HepG2 (cell line): ENCODE measurements at regions not wholly inside any gene's neighbourhood (a gene's known extent, or its start where the extent isn't known, plus 50 kb on each side); places are given as distances from the start of the nearest gene placed in this dataset.

Experiments used
- CBX1 ChIP-seq: IDR thresholded peaks from one replicate; pipeline ENCODE4 v1.6.1; 2016; ENCODE audit warnings: antibody characterized with exemption, low read depth
- GLI4 ChIP-seq: sonication (generic); formaldehyde crosslinking; IDR thresholded peaks from 2 replicates; pipeline ENCODE4 v1.5.1; 2020; ENCODE audit warnings: missing genetic modification reagents, mild to moderate bottlenecking, moderate library complexity, borderline replicate concordance
- HOXA3 ChIP-seq: sonication (generic); formaldehyde crosslinking; IDR thresholded peaks from 2 replicates; pipeline ENCODE4 v1.5.0; 2020; ENCODE audit warnings: missing genetic modification reagents
- HOXD1 ChIP-seq: sonication (generic); formaldehyde crosslinking; IDR thresholded peaks from 2 replicates; pipeline ENCODE4 v1.5.0; 2020; ENCODE audit warnings: missing genetic modification reagents
- RBFOX2 ChIP-seq: fragments of 200-400 bp; formaldehyde crosslinking; IDR thresholded peaks from 2 replicates; pipeline ENCODE4 v1.6.1; 2017; ENCODE audit warnings: low read depth, mild to moderate bottlenecking, low read length
- SALL1 ChIP-seq: sonication (generic); formaldehyde crosslinking; IDR thresholded peaks from 2 replicates; pipeline ENCODE4 v1.8.0; 2022; ENCODE audit warnings: mild to moderate bottlenecking, missing genetic modification reagents
- SP2 ChIP-seq: sonication (generic); formaldehyde crosslinking; IDR thresholded peaks from 2 replicates; pipeline ENCODE4 v1.5.1; 2020; ENCODE audit warnings: mild to moderate bottlenecking, missing genetic modification reagents
- STAG1 ChIP-seq: sonication (generic); formaldehyde crosslinking; IDR thresholded peaks from 2 replicates; pipeline ENCODE4 v1.4.0; 2020; ENCODE audit warnings: missing genetic modification reagents
- ZBTB7A ChIP-seq: sonication (generic); formaldehyde crosslinking; IDR thresholded peaks from 2 replicates; pipeline ENCODE4 v1.8.0; 2022; ENCODE audit warnings: mild to moderate bottlenecking, missing genetic modification reagents
- ZEB1 ChIP-seq: IDR thresholded peaks from 2 replicates; pipeline ENCODE4 v1.6.1; 2012; ENCODE audit warnings: mild to moderate bottlenecking, low read depth, inconsistent platforms; ENCODE audit not compliant: insufficient replicate concordance
- ZNF260 ChIP-seq: sonication (generic); formaldehyde crosslinking; IDR thresholded peaks from 2 replicates; pipeline ENCODE4 v1.4.0; 2020; ENCODE audit warnings: missing genetic modification reagents, low read depth, mild to moderate bottlenecking, borderline replicate concordance
- ZNF746 ChIP-seq: sonication (generic); formaldehyde crosslinking; IDR thresholded peaks from 2 replicates; pipeline ENCODE4 v1.8.0; 2022; ENCODE audit warnings: mild to moderate bottlenecking, missing genetic modification reagents
- ZSCAN25 ChIP-seq: sonication (generic); formaldehyde crosslinking; IDR thresholded peaks from 2 replicates; pipeline ENCODE4 v1.8.0; 2022; ENCODE audit warnings: mild to moderate bottlenecking, missing genetic modification reagents
- TF ChIP-seq, protein P1 (sequence below), 2 experiments: fragments of 450-650 bp in 1 of 2; sonication (generic) in 1 of 2; formaldehyde crosslinking in 1 of 2; IDR thresholded peaks; 2 replicates each; pipeline versions ENCODE4 v1.6.1 to v1.8.0; 2016 to 2022; ENCODE audit warnings: antibody characterized with exemption in 1 of 2, mild to moderate bottlenecking in 1 of 2, missing genetic modification reagents in 1 of 2
- TF ChIP-seq, protein P2 (sequence below): sonication (generic); formaldehyde crosslinking; IDR thresholded peaks from 2 replicates; pipeline ENCODE4 v1.5.1; 2020; ENCODE audit warnings: missing genetic modification reagents, mild to moderate bottlenecking, borderline replicate concordance
- TF ChIP-seq, protein P3 (sequence below): sonication (generic); formaldehyde crosslinking; IDR thresholded peaks from 2 replicates; pipeline ENCODE4 v1.8.0; 2022; ENCODE audit warnings: missing genetic modification reagents, mild to moderate bottlenecking, inconsistent platforms, borderline replicate concordance
- TF ChIP-seq, protein P4 (sequence below): sonication (generic); IDR thresholded peaks from 2 replicates; pipeline ENCODE4 v1.6.1; 2016; ENCODE audit warnings: low read depth, borderline replicate concordance

DNA sequence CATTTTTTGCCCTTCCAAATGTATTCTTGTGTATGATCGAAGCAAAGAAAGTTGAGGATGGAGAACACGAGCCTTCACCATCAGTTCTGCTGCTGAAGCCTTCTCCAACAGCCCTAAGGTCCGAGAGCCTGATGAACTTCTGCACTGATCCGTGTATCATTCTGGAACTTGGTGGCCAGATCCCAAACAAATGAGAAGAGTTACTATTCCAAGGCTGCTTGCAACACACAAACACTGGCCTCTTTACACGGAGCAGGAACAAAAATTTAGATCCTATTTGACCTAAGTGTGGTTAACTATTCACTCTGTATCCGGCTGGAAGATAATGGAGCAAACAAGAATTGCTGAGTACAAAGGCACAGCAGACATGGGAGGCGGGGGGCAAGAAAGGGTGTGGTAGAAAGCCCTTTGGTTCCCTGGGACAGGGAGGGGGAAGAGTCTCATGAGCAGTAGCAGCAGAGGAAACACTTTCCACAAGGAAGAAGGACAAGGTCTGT is 282.9 kb downstream of the SOX9 start (continued):
- TF ChIP-seq, protein P1, sequence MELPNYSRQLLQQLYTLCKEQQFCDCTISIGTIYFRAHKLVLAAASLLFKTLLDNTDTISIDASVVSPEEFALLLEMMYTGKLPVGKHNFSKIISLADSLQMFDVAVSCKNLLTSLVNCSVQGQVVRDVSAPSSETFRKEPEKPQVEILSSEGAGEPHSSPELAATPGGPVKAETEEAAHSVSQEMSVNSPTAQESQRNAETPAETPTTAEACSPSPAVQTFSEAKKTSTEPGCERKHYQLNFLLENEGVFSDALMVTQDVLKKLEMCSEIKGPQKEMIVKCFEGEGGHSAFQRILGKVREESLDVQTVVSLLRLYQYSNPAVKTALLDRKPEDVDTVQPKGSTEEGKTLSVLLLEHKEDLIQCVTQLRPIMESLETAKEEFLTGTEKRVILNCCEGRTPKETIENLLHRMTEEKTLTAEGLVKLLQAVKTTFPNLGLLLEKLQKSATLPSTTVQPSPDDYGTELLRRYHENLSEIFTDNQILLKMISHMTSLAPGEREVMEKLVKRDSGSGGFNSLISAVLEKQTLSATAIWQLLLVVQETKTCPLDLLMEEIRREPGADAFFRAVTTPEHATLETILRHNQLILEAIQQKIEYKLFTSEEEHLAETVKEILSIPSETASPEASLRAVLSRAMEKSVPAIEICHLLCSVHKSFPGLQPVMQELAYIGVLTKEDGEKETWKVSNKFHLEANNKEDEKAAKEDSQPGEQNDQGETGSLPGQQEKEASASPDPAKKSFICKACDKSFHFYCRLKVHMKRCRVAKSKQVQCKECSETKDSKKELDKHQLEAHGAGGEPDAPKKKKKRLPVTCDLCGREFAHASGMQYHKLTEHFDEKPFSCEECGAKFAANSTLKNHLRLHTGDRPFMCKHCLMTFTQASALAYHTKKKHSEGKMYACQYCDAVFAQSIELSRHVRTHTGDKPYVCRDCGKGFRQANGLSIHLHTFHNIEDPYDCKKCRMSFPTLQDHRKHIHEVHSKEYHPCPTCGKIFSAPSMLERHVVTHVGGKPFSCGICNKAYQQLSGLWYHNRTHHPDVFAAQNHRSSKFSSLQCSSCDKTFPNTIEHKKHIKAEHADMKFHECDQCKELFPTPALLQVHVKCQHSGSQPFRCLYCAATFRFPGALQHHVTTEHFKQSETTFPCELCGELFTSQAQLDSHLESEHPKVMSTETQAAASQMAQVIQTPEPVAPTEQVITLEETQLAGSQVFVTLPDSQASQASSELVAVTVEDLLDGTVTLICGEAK (IDR thresholded peaks at IDR 0.05), result no peak
- TF ChIP-seq, protein P1 (CRISPR knock-in tag; IDR thresholded peaks at IDR 0.05), result peak; percentile 35; the same call in 1 of the 2 replicates
- TF ChIP-seq ZBTB7A (CRISPR knock-in tag) (peak; percentile 89; the same call in 1 of the 2 replicates), STAG1 (CRISPR knock-in tag) (peak; percentile 47), SP2 (CRISPR knock-in tag) (no peak), GLI4 (CRISPR knock-in tag) (0 out of 2 replicates have a peak, but pooled peaks have one; percentile 53), CBX1 (peak; percentile 42), HOXD1 (CRISPR knock-in tag) (peak; percentile 86), ZNF746 (CRISPR knock-in tag) (peak; percentile 82; the same call in 1 of the 2 replicates), HOXA3 (CRISPR knock-in tag) (peak; percentile 84), ZEB1 (peak; percentile 71), ZSCAN25 (0 out of 2 replicates have a peak, but pooled peaks have one; percentile 14), RBFOX2 (peak; percentile 51; the same call in 1 of the 2 replicates), SALL1 (CRISPR knock-in tag) (peak; percentile 97), ZNF260 (CRISPR knock-in tag) (no peak; the same call in 1 of the 2 replicates)
- TF ChIP-seq, protein P2, sequence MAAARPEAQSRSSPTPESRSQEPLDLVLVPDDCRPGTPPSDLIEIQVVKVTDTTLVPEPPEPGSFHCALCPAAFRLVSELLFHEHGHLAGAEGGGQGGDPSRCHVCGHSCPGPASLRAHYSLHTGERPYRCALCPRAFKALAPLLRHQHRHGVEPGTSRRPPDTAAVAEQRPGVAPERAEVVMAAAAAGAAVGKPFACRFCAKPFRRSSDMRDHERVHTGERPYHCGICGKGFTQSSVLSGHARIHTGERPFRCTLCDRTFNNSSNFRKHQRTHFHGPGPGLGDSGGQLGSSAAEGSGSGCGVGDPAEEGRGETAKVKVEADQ, result peak; percentile 79; the same call in 1 of the 2 replicates
- TF ChIP-seq, protein P3, sequence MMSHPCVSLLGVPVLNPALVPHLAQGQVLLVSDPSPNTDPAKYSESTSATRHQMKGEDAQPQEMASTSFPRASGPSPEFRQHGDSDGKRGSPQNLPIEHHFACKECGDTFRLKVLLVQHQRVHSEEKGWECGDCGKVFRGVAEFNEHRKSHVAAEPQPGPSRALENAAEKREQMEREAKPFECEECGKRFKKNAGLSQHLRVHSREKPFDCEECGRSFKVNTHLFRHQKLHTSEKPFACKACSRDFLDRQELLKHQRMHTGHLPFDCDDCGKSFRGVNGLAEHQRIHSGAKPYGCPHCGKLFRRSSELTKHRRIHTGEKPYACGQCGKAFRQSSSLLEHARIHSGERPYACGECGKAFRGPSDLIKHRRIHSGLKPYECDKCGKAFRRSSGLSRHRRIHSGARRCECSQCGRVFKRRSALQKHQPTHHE (CRISPR knock-in tag), result 0 out of 2 replicates have a peak, but pooled peaks have one; percentile 30
- TF ChIP-seq, protein P4, sequence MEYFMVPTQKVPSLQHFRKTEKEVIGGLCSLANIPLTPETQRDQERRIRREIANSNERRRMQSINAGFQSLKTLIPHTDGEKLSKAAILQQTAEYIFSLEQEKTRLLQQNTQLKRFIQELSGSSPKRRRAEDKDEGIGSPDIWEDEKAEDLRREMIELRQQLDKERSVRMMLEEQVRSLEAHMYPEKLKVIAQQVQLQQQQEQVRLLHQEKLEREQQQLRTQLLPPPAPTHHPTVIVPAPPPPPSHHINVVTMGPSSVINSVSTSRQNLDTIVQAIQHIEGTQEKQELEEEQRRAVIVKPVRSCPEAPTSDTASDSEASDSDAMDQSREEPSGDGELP, result peak; percentile 70; the same call in 1 of the 2 replicates
